PFSK-1 (cell line): ENCODE measurements at regions not wholly inside any gene's neighbourhood (a gene's known extent, or its start where the extent isn't known, plus 50 kb on each side); places are given as distances from the start of the nearest gene placed in this dataset.

Experiments used
- FOXP2 ChIP-seq: optimal IDR thresholded peaks from 2 replicates; pipeline ENCODE3; 2011; ENCODE audit warnings: borderline replicate concordance, control low read depth, inconsistent platforms; ENCODE audit not compliant: insufficient read depth; ENCODE audit errors: extremely low read length, extremely low read depth
- POLR2AphosphoS5 ChIP-seq: IDR thresholded peaks from 2 replicates; pipeline ENCODE4 v1.6.1; 2012; ENCODE audit warnings: low read depth, mild to moderate bottlenecking, control low read depth, low read length, moderate library complexity
- SIN3A ChIP-seq: IDR thresholded peaks from 2 replicates; pipeline ENCODE4 v1.6.1; 2012; ENCODE audit warnings: mild to moderate bottlenecking, low read length, moderate library complexity, borderline replicate concordance; ENCODE audit not compliant: insufficient read depth
- TAF1 ChIP-seq: IDR thresholded peaks from 2 replicates; pipeline ENCODE4 v1.6.1; 2012; ENCODE audit warnings: low read length, control low read depth, borderline replicate concordance; ENCODE audit not compliant: insufficient read depth
- TF ChIP-seq, protein P1 (sequence below), 2 experiments: IDR thresholded peaks; 2 replicates each; pipeline versions ENCODE4 v1.6.1 to v1.8.0; 2011 to 2012; ENCODE audit warnings: low read depth in 2 of 2, low read length in 2 of 2, control low read depth in 1 of 2, inconsistent platforms in 1 of 2, mild to moderate bottlenecking in 1 of 2, moderate library complexity in 1 of 2; ENCODE audit not compliant: insufficient read depth in 1 of 2

GRCh38 chr6:23981923-23982322 lies 144.1 kb upstream of the NRSN1 start:
- no peak for TF ChIP-seq POLR2AphosphoS5
- no peak for TF ChIP-seq TAF1
- TF ChIP-seq, protein P1, sequence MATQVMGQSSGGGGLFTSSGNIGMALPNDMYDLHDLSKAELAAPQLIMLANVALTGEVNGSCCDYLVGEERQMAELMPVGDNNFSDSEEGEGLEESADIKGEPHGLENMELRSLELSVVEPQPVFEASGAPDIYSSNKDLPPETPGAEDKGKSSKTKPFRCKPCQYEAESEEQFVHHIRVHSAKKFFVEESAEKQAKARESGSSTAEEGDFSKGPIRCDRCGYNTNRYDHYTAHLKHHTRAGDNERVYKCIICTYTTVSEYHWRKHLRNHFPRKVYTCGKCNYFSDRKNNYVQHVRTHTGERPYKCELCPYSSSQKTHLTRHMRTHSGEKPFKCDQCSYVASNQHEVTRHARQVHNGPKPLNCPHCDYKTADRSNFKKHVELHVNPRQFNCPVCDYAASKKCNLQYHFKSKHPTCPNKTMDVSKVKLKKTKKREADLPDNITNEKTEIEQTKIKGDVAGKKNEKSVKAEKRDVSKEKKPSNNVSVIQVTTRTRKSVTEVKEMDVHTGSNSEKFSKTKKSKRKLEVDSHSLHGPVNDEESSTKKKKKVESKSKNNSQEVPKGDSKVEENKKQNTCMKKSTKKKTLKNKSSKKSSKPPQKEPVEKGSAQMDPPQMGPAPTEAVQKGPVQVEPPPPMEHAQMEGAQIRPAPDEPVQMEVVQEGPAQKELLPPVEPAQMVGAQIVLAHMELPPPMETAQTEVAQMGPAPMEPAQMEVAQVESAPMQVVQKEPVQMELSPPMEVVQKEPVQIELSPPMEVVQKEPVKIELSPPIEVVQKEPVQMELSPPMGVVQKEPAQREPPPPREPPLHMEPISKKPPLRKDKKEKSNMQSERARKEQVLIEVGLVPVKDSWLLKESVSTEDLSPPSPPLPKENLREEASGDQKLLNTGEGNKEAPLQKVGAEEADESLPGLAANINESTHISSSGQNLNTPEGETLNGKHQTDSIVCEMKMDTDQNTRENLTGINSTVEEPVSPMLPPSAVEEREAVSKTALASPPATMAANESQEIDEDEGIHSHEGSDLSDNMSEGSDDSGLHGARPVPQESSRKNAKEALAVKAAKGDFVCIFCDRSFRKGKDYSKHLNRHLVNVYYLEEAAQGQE (IDR thresholded peaks at IDR 0.05; ENCODE audit: insufficient read depth in 1 of 2, low read depth in 2 of 2, low read length in 2 of 2), result no peak
- TF ChIP-seq FOXP2, result no peak
- TF ChIP-seq SIN3A, result no peak

DNA sequence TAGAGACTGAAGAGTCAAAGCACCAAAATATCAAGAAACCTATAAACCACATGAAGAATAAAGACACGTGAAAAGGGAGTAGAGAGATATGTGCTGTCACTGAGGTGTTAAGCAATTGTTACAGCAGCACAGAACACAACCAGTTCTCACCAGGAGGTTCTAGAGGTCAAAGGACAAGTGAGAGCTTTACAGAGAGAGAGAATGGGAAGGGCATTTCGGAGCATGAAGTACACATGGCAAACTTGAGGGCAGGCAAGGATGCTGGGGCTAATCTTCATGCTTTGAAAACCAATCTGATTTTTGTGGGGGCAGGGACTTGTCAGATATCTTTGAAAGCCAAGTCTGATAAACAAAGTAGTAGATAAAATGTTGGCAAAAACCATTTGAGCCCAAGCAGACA lies 142.3 kb upstream of the NRSN1 start:
- TF ChIP-seq SIN3A, result no peak
- no peak for TF ChIP-seq FOXP2
- TF ChIP-seq, protein P1 (IDR thresholded peaks at IDR 0.05; ENCODE audit: insufficient read depth in 1 of 2, low read depth in 2 of 2, low read length in 2 of 2), result no peak
- TF ChIP-seq TAF1, result no peak
- no peak for TF ChIP-seq POLR2AphosphoS5

DNA sequence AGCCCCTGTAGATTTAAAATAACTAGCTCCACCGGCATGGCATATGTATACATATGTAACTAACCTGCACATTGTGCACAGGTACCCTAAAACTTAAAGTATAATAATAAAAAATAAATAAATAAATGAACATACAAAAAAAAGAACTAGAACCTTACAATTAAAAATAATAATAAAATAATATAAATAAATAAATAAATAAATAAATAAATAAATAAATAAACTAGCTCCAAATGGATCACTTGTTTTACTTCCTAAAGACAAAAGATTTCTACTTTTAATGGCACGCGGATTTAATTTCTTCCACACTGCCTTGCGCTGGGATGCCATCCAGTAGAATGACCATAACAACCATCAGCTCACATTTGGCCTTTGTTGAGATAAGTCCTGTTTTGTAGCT lies 141.0 kb upstream of the NRSN1 start:
- no peak for TF ChIP-seq POLR2AphosphoS5
- no peak for TF ChIP-seq TAF1
- TF ChIP-seq SIN3A, result no peak
- TF ChIP-seq FOXP2, result no peak
- TF ChIP-seq, protein P1 (IDR thresholded peaks at IDR 0.05; ENCODE audit: insufficient read depth in 1 of 2, low read depth in 2 of 2, low read length in 2 of 2), result no peak

DNA sequence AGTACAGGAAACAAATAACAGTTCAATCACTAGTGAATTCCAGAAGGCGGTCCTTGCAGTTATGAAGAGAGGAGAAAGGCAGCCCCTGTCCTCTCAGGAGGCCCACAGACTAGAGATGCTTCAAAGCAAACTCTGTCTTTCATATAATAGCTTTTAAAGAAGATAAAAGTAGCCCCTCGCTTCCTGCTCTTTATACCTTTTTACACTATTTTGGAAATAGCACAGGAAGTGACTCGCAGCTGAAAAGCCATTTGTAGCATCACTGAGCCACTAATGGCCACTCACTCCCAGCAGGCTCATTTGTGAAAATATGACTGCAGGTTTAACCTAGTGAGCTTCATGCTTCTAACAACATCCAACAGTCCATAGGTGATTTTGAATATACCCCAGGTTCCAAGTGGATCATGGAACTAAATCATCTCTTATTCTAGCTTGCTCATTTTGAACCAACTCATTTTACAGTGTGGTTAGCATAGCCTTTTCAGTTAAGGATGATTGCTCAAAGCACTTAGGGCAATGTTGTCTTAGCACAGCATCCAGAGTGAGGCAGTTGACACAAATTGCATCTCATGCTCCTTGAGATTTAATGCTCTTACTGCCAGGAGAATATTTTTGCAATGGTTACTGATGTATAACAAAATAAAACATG lies 136.0 kb upstream of the NRSN1 start:
- TF ChIP-seq, protein P1 (IDR thresholded peaks at IDR 0.05; ENCODE audit: insufficient read depth in 1 of 2, low read depth in 2 of 2, low read length in 2 of 2), result no peak
- TF ChIP-seq SIN3A (no peak), POLR2AphosphoS5 (no peak), TAF1 (no peak), FOXP2 (no peak)

GRCh38 chr6:23994013-23994412 lies 132.0 kb upstream of the NRSN1 start:
- TF ChIP-seq FOXP2 (no peak), SIN3A (no peak), TAF1 (no peak), POLR2AphosphoS5 (no peak)
- TF ChIP-seq, protein P1 (IDR thresholded peaks at IDR 0.05; ENCODE audit: insufficient read depth in 1 of 2, low read depth in 2 of 2, low read length in 2 of 2), result no peak
